Neural cell (in vitro differentiated cells): ENCODE measurements at regions not wholly inside any gene's neighbourhood (a gene's known extent, or its start where the extent isn't known, plus 50 kb on each side); places are given as distances from the start of the nearest gene placed in this dataset.
"Not testable (repeated sequence)": the region's sequence is repeated elsewhere in the genome, so short reads cannot be mapped to it uniquely, and the experiment has no call there.

ENCODE experiments used
- H2AFZ ChIP-seq: fragments of 200-600, 300-800 bp; sonication (generic), shearing (Covaris generic); 2 replicates; pipeline ENCODE4 v1.6.0; 2014; ENCODE audit warnings: low read depth, mild to moderate bottlenecking, antibody characterized with exemption, low read length, moderate library complexity
- H3F3A ChIP-seq: fragments of 200-600 bp; shearing (Covaris generic); 2 replicates; pipeline ENCODE4 v1.6.1; 2016; ENCODE audit warnings: mild to moderate bottlenecking, moderate library complexity, mixed read lengths, antibody characterized with exemption, low read length; ENCODE audit not compliant: insufficient read depth, poor library complexity, severe bottlenecking
- H3K27ac ChIP-seq: fragments of 200-600, 300-800 bp; sonication (generic), shearing (Covaris generic); 2 replicates; pipeline ENCODE4 v1.5.1; 2014; ENCODE audit warnings: mild to moderate bottlenecking, low read length, moderate library complexity
- H3K27me3 ChIP-seq: fragments of 300-800, 200-600 bp; sonication (generic), shearing (Covaris generic); 2 replicates; pipeline ENCODE4 v1.6.0; 2014; ENCODE audit warnings: mild to moderate bottlenecking, low read depth, low read length, moderate library complexity; ENCODE audit not compliant: insufficient read depth
- H3K36me3 ChIP-seq: fragments of 300-800, 200-600 bp; sonication (generic), shearing (Covaris generic); 2 replicates; pipeline ENCODE4 v1.5.1; 2014; ENCODE audit warnings: mild to moderate bottlenecking, antibody characterized with exemption, low read length, moderate library complexity; ENCODE audit not compliant: insufficient read depth
- H3K4me2 ChIP-seq: fragments of 300-800, 200-600 bp; sonication (generic), shearing (Covaris generic); 2 replicates; pipeline ENCODE4 v1.6.0; 2014; ENCODE audit warnings: mild to moderate bottlenecking, low read length
- H3K4me3 ChIP-seq: fragments of 300-800, 200-600 bp; sonication (generic), shearing (Covaris generic); 2 replicates; pipeline ENCODE4 v1.5.1; 2014; ENCODE audit warnings: mild to moderate bottlenecking, low read length, moderate library complexity
- H3K79me2 ChIP-seq: fragments of 200-600 bp; shearing (Covaris generic); replicated peaks from 2 replicates; pipeline ENCODE4 v1.6.0; 2014; ENCODE audit warnings: mild to moderate bottlenecking, low read length, moderate library complexity; ENCODE audit not compliant: insufficient read depth
- H3K9ac ChIP-seq: fragments of 300-800, 200-600 bp; sonication (generic), shearing (Covaris generic); 2 replicates; pipeline ENCODE4 v1.6.1; 2016; ENCODE audit warnings: mild to moderate bottlenecking, low read length, mixed read lengths
- H3K9me2 ChIP-seq: fragments of 200-600 bp; shearing (Covaris generic); 2 replicates; pipeline ENCODE4 v1.6.1; 2016; ENCODE audit warnings: mild to moderate bottlenecking, low read length, mixed read lengths; ENCODE audit not compliant: insufficient read depth
- H3K9me3 ChIP-seq: fragments of 200-600, 300-800 bp; sonication (generic), shearing (Covaris generic); 2 replicates; pipeline ENCODE4 v1.6.1; 2016; ENCODE audit warnings: mild to moderate bottlenecking, mixed run types, low read length, moderate library complexity, mixed read lengths
- H4K20me1 ChIP-seq: fragments of 200-600 bp; shearing (Covaris generic); 2 replicates; pipeline ENCODE4 v1.6.1; 2016; ENCODE audit warnings: mild to moderate bottlenecking, mixed run types; ENCODE audit not compliant: insufficient read depth
- CTCF ChIP-seq: fragments of 450-650 bp; IDR thresholded peaks from 2 replicates; pipeline ENCODE4 v1.5.1; 2014; ENCODE audit warnings: antibody characterized with exemption, mild to moderate bottlenecking, moderate library complexity; ENCODE audit not compliant: poor library complexity, severe bottlenecking
- EP300 ChIP-seq: fragments of 450-650 bp; conservative IDR thresholded peaks from 2 replicates; pipeline ENCODE4 v1.6.1; 2014; ENCODE audit warnings: antibody characterized with exemption, mild to moderate bottlenecking, moderate library complexity; ENCODE audit not compliant: poor library complexity, severe bottlenecking
- EZH2 ChIP-seq: fragments of 200-600, 300-800 bp; shearing (Covaris generic), sonication (generic); IDR thresholded peaks from 2 replicates; pipeline ENCODE4 v1.6.1; 2014; ENCODE audit warnings: antibody characterized with exemption, low read length, borderline replicate concordance, mild to moderate bottlenecking; ENCODE audit not compliant: insufficient read depth, poor library complexity, severe bottlenecking
- MXI1 ChIP-seq: fragments of 450-650 bp; conservative IDR thresholded peaks from 2 replicates; pipeline ENCODE4 v1.6.1; 2014; ENCODE audit warnings: antibody characterized with exemption, mild to moderate bottlenecking; ENCODE audit not compliant: poor library complexity, severe bottlenecking
- POLR2AphosphoS5 ChIP-seq: IDR thresholded peaks from 2 replicates; pipeline ENCODE4 v1.6.1; 2012
- RAD21 ChIP-seq: fragments of 450-650 bp; conservative IDR thresholded peaks from 2 replicates; pipeline ENCODE4 v1.6.1; 2014; ENCODE audit warnings: antibody characterized with exemption, mild to moderate bottlenecking, moderate library complexity
- REST ChIP-seq: IDR thresholded peaks from 2 replicates; pipeline ENCODE4 v1.6.1; 2012; ENCODE audit warnings: borderline replicate concordance
- SMC3 ChIP-seq: fragments of 450-650 bp; conservative IDR thresholded peaks from 2 replicates; pipeline ENCODE4 v1.6.1; 2014; ENCODE audit warnings: antibody characterized with exemption, mild to moderate bottlenecking, moderate library complexity; ENCODE audit not compliant: poor library complexity
- TAF1 ChIP-seq: IDR thresholded peaks from 2 replicates; pipeline ENCODE4 v1.6.1; 2012; ENCODE audit warnings: low read depth

DNA sequence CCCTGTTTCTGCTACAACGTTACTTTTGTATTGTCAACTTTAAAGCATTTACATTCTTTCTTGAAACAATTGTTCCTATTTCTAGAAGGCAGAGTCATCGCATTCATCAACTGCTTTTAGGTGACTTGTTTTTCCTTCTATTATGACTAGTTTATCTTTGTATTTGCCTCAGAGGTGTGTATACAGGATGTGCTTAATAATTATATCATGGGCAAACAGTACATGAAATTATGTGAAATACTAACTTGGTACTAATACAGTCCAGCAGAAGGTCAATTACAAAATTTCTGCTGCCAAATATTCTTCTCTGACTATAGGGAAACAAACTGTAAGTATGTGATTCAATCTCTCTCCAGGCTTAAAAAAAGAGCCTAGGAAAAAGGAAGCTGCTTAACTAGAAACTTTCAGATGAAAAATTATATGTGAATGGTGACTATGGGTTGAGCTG, 101.6 kb downstream of the C4BPA start:
- Histone ChIP-seq H3K36me3 (no peaks in the 10 kb centered on the region), H3K9me2 (no peaks in the 10 kb centered on the region), H3K4me3 (no peak overlapping the region), H3F3A (no peaks in the 10 kb centered on the region), H3K27ac (no peak overlapping the region), H3K79me2 (no peaks in the 10 kb centered on the region), H3K4me2 (no peak overlapping the region), H3K27me3 (no peaks in the 10 kb centered on the region), H3K9ac (no peak overlapping the region), H4K20me1 (no peaks in the 10 kb centered on the region), H3K9me3 (no peaks in the 10 kb centered on the region), H2AFZ (no peak overlapping the region)
- TF ChIP-seq REST (no peak), TAF1 (no peak), POLR2AphosphoS5 (no peak)

DNA sequence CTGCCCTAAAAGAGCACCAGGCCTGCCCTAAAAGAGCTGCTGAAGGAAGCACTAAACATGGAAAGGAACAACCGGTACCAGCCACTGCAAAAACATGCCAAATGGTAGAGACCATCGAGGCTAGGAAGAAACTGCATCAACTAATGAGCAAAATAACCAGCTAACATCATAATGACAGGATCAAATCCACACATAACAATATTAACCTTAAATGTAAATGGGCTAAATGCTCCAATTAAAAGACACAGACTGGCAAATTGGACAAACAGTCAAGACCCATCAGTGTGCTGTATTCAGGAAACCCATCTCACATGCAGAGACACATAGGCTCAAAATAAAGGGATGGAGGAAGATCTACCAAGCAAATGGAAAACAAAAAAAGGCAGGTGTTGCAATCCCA, 104.7 kb downstream of the C4BPA start:
- H3K36me3 ChIP-seq, H2AFZ ChIP-seq, H3K79me2 ChIP-seq, H3K27me3 ChIP-seq, H3K9me3 ChIP-seq, H4K20me1 ChIP-seq, H3K4me2 ChIP-seq, H3F3A ChIP-seq, H3K9me2 ChIP-seq, H3K9ac ChIP-seq, H3K4me3 ChIP-seq, H3K27ac ChIP-seq: not testable (repeated sequence)

- H4K20me1 ChIP-seq, result no peaks in the 10 kb centered on the region
- no peaks in the 10 kb centered on the region for H3K9me2 ChIP-seq
- no peak overlapping the region for H3K4me3 ChIP-seq
- no peaks in the 10 kb centered on the region for H3K36me3 ChIP-seq
- H3K9me3 ChIP-seq, result no peaks in the 10 kb centered on the region
- H3K4me2 ChIP-seq, result no peak overlapping the region
- no peak for TF ChIP-seq RAD21
- H3K27me3 ChIP-seq, result no peaks in the 10 kb centered on the region
- H3K79me2 ChIP-seq, result no peaks in the 10 kb centered on the region
- H3K9ac ChIP-seq, result no peak overlapping the region
- H2AFZ ChIP-seq, result no peak overlapping the region
- H3F3A ChIP-seq, result no peaks in the 10 kb centered on the region
- H3K27ac ChIP-seq, result no peak overlapping the region
Observed at GRCh38 chr1:207214453-207214852, 107.0 kb upstream of the CD55 start.

DNA sequence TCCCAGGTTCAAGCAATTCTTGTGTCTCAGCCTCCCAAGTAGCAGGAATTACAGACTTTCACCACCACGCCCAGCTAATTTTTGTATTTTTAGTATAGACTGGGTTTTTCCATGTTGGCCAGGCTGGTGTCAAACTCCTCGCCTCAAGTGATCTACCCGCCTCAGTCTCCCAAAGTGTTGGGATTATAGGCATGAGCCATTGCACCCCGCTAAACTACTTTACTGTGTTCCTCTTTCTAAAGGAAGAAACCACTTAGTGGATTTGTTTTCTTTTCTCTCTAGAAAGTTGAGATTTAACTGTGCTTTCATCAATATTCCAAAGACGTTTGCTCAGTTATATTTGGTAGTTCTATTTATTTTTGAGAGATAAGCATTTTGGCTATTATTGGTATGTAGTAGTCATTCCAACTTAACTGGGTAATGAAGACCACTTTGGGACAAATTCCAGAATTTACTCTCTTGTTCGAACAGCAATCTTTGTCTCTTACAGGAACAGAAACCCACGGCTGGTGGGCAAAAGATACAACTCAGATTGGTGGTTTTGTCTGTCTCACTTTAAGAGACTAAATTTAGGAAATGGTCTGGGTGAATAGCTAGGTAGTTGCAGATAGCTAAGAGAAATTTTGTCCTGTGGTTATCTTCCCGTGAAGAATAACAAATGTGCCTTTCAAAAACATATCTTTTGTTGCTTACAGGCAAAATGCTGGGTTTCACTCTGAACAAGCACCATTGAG, 103.5 kb upstream of the CD55 start:
- Histone ChIP-seq H3K27me3 (no peaks in the 10 kb centered on the region), H3K4me2 (no peak overlapping the region), H3F3A (no peaks in the 10 kb centered on the region), H3K27ac (no peak overlapping the region), H3K36me3 (no peaks in the 10 kb centered on the region), H3K9me2 (no peaks in the 10 kb centered on the region), H4K20me1 (no peaks in the 10 kb centered on the region), H3K79me2 (no peaks in the 10 kb centered on the region), H3K4me3 (no peak overlapping the region), H3K9ac (no peak overlapping the region), H3K9me3 (no peaks in the 10 kb centered on the region), H2AFZ (no peak overlapping the region)
- TF ChIP-seq EP300, result no peak
- TF ChIP-seq SMC3, result no peak
- no peak for TF ChIP-seq REST
- no peak for TF ChIP-seq TAF1
- TF ChIP-seq RAD21, result no peak
- no peak for TF ChIP-seq POLR2AphosphoS5
- TF ChIP-seq EZH2, result no peak
- no peak for TF ChIP-seq MXI1
- no peak for TF ChIP-seq CTCF
